DOHH2 (cell line): ENCODE measurements at regions not wholly inside any gene's neighbourhood (a gene's known extent, or its start where the extent isn't known, plus 50 kb on each side); places are given as distances from the start of the nearest gene placed in this dataset.

ENCODE experiments used
- CTCF ChIP-seq: fragments of 200-600 bp; sonication (generic); IDR thresholded peaks from one replicate; pipeline ENCODE4 v1.5.1; 2014; ENCODE audit warnings: antibody characterized with exemption, mild to moderate bottlenecking, low read depth, low read length; ENCODE audit not compliant: poor library complexity, severe bottlenecking
- EZH2phosphoT487 ChIP-seq: fragments of 200-600 bp; sonication (generic); IDR thresholded peaks from 2 replicates; pipeline ENCODE4 v1.6.1; 2017; ENCODE audit warnings: borderline replicate concordance, mild to moderate bottlenecking, antibody characterized with exemption, low read length, moderate library complexity, mixed read lengths

- TF ChIP-seq CTCF (no peak), EZH2phosphoT487 (no peak)
Observed at GRCh38 chr22:42198226-42198625, 67.6 kb upstream of the CYP2D6 start.
